Neural progenitor cell (in vitro differentiated cells): ENCODE measurements at regions not wholly inside any gene's neighbourhood (a gene's known extent, or its start where the extent isn't known, plus 50 kb on each side); places are given as distances from the start of the nearest gene placed in this dataset.

Experiments used
- DNase-seq: peaks from one replicate; pipeline ENCODE4 v3.0.0-alpha.2; 2016; ENCODE audit warnings: low spot score
- H2AFZ ChIP-seq: fragments of 200-600 bp; sonication (generic); replicated peaks from 2 replicates; pipeline ENCODE4 v1.6.1; 2016; ENCODE audit warnings: antibody characterized with exemption
- H3F3A ChIP-seq: fragments of 200-600 bp; sonication (generic); 2 replicates; pipeline ENCODE4 v1.6.1; 2016; ENCODE audit warnings: antibody characterized with exemption, low read depth
- H3K27ac ChIP-seq: fragments of 200-600 bp; sonication (generic); 2 replicates; pipeline ENCODE4 v1.5.1; 2016; ENCODE audit warnings: mild to moderate bottlenecking
- H3K27me3 ChIP-seq: fragments of 200-600 bp; sonication (generic); 2 replicates; pipeline ENCODE4 v1.6.1; 2016; ENCODE audit warnings: mild to moderate bottlenecking, moderate library complexity
- H3K36me3 ChIP-seq: fragments of 200-600 bp; sonication (generic); 2 replicates; pipeline ENCODE4 v1.5.1; 2016
- H3K4me1 ChIP-seq: fragments of 200-600 bp; sonication (generic); 2 replicates; pipeline ENCODE4 v1.6.1; 2016; ENCODE audit warnings: mixed run types
- H3K4me2 ChIP-seq: fragments of 200-600 bp; sonication (generic); 2 replicates; pipeline ENCODE4 v1.6.1; 2016
- H3K4me3 ChIP-seq: fragments of 200-600 bp; sonication (generic); 2 replicates; pipeline ENCODE4 v1.5.1; 2016
- H3K79me2 ChIP-seq: fragments of 200-600 bp; sonication (generic); 2 replicates; pipeline ENCODE4 v1.6.1; 2016; ENCODE audit warnings: low read depth
- H3K9ac ChIP-seq: fragments of 200-600 bp; sonication (generic); 2 replicates; pipeline ENCODE4 v1.6.1; 2016
- H3K9me3 ChIP-seq: fragments of 200-600 bp; sonication (generic); 2 replicates; pipeline ENCODE4 v1.5.1; 2016; ENCODE audit warnings: low read depth
- H4K20me1 ChIP-seq: fragments of 200-600 bp; sonication (generic); 2 replicates; pipeline ENCODE4 v1.6.1; 2016; ENCODE audit warnings: low read depth
- H3K27ac Mint-ChIP-seq: 3 replicates; pipeline ENCODE4 v1.8.0; 2021; ENCODE audit warnings: mixed read lengths
- H3K27me3 Mint-ChIP-seq: 2 replicates; pipeline ENCODE4 v1.8.0; 2022; ENCODE audit warnings: low read depth, mild to moderate bottlenecking, inconsistent platforms, moderate library complexity, mixed read lengths; ENCODE audit not compliant: insufficient read depth
- H3K36me3 Mint-ChIP-seq: 3 replicates; pipeline ENCODE4 v1.8.0; 2021; ENCODE audit warnings: mixed read lengths
- H3K4me1 Mint-ChIP-seq: 3 replicates; pipeline ENCODE4 v1.8.0; 2021; ENCODE audit warnings: mixed read lengths
- H3K4me3 Mint-ChIP-seq: 3 replicates; pipeline ENCODE4 v1.8.0; 2021; ENCODE audit warnings: mild to moderate bottlenecking, moderate library complexity, mixed read lengths
- H3K9me3 Mint-ChIP-seq: 3 replicates; pipeline ENCODE4 v1.8.0; 2020; ENCODE audit warnings: mixed read lengths
- CTCF ChIP-seq: fragments of 200-600 bp; sonication (generic); IDR thresholded peaks from 2 replicates; pipeline ENCODE4 v1.5.1; 2017; ENCODE audit warnings: antibody characterized with exemption, mild to moderate bottlenecking
- EZH2 ChIP-seq: fragments of 200-600 bp; sonication (generic); IDR thresholded peaks from 2 replicates; pipeline ENCODE4 v1.6.1; 2017; ENCODE audit warnings: antibody characterized with exemption, mild to moderate bottlenecking, moderate library complexity
- EZH2phosphoT487 ChIP-seq: fragments of 200-600 bp; sonication (generic); IDR thresholded peaks from 2 replicates; pipeline ENCODE4 v1.6.1; 2017; ENCODE audit warnings: antibody characterized with exemption

- Histone ChIP-seq H3K27ac (no peak overlapping the region), H3K9me3 (no peaks in the 10 kb centered on the region), H3K4me3 (no peak overlapping the region), H3K79me2 (no peaks in the 10 kb centered on the region), H3F3A (peaks cover 5% of the 10 kb centered on the region), H3K36me3 (no peaks in the 10 kb centered on the region), H3K4me1 (peaks cover 25% of the 10 kb centered on the region), H3K4me2 (no peak overlapping the region), H3K27me3 (no peaks in the 10 kb centered on the region), H2AFZ (no peak overlapping the region), H4K20me1 (no peaks in the 10 kb centered on the region), H3K9ac (no peak overlapping the region)
- Mint-ChIP-seq H3K27me3 (no peaks in the 10 kb centered on the region), H3K4me1 (no peaks in the 10 kb centered on the region), H3K9me3 (peaks cover 10% of the 10 kb centered on the region), H3K36me3 (no peaks in the 10 kb centered on the region), H3K4me3 (no peak overlapping the region), H3K27ac (no peak overlapping the region)
- no peak for TF ChIP-seq CTCF
- TF ChIP-seq EZH2: no peak
- no peak for TF ChIP-seq EZH2phosphoT487
- DNase-seq: no peak
Measured at GRCh38 chr13:50511877-50512341, 331.6 kb downstream of the DLEU7 start.

- H3K9me3 Mint-ChIP-seq: peaks cover 9% of the 10 kb centered on the region
- peak overlapping the region; percentile 81 for H2AFZ ChIP-seq
- peaks cover 25% of the 10 kb centered on the region for H3K4me1 ChIP-seq
- DNase-seq: peak; percentile 28
- H3K79me2 ChIP-seq: no peaks in the 10 kb centered on the region
- no peaks in the 10 kb centered on the region for H3K4me1 Mint-ChIP-seq
- peak overlapping the region; percentile 30 for H3K4me2 ChIP-seq
- no peak overlapping the region for H3K27ac Mint-ChIP-seq
- H3K36me3 ChIP-seq: no peaks in the 10 kb centered on the region
- H3K36me3 Mint-ChIP-seq: no peaks in the 10 kb centered on the region
- no peaks in the 10 kb centered on the region for H3K27me3 Mint-ChIP-seq
- H3K9ac ChIP-seq: no peak overlapping the region
- H3K27ac ChIP-seq: peak overlapping the region; percentile 84
- TF ChIP-seq CTCF: peak; percentile 7
- no peak for TF ChIP-seq EZH2phosphoT487
- TF ChIP-seq EZH2: no peak
- no peak overlapping the region for H3K4me3 ChIP-seq
- H3K4me3 Mint-ChIP-seq: no peak overlapping the region
- H4K20me1 ChIP-seq: no peaks in the 10 kb centered on the region
- H3K9me3 ChIP-seq: no peaks in the 10 kb centered on the region
- peaks cover 5% of the 10 kb centered on the region for H3F3A ChIP-seq
- no peaks in the 10 kb centered on the region for H3K27me3 ChIP-seq
Measured at GRCh38 chr13:50512474-50513299, 330.8 kb downstream of the DLEU7 start.

- H3K4me3 Mint-ChIP-seq: no peak overlapping the region
- Histone ChIP-seq H3K4me2 (peak overlapping the region; percentile 30), H3F3A (peaks cover 5% of the 10 kb centered on the region), H3K36me3 (no peaks in the 10 kb centered on the region), H3K27me3 (no peaks in the 10 kb centered on the region), H3K4me1 (peaks cover 25% of the 10 kb centered on the region), H3K79me2 (no peaks in the 10 kb centered on the region), H3K9me3 (no peaks in the 10 kb centered on the region), H3K27ac (no peak overlapping the region), H2AFZ (peak overlapping the region; percentile 81), H4K20me1 (no peaks in the 10 kb centered on the region), H3K9ac (no peak overlapping the region), H3K4me3 (no peak overlapping the region)
- peaks cover 7% of the 10 kb centered on the region for H3K9me3 Mint-ChIP-seq
- no peaks in the 10 kb centered on the region for H3K36me3 Mint-ChIP-seq
- no peak for TF ChIP-seq EZH2
- no peak for TF ChIP-seq EZH2phosphoT487
- no peak for TF ChIP-seq CTCF
- no peak overlapping the region for H3K27ac Mint-ChIP-seq
- DNase-seq: no peak
- no peaks in the 10 kb centered on the region for H3K4me1 Mint-ChIP-seq
- H3K27me3 Mint-ChIP-seq: no peaks in the 10 kb centered on the region
Measured at GRCh38 chr13:50513300-50513877, 330.1 kb downstream of the DLEU7 start.
